Stimulated activated CD8-positive, alpha-beta memory T cell treated with anti-CD3 and anti-CD28 coated beads, Interleukin-15, amount 100 ng/mL, for 24 hours (primary cell): ENCODE measurements at regions not wholly inside any gene's neighbourhood (a gene's known extent, or its start where the extent isn't known, plus 50 kb on each side); places are given as distances from the start of the nearest gene placed in this dataset.

ENCODE experiments used
- DNase-seq: peaks from one replicate; pipeline ENCODE4 v3.0.0-alpha.2; 2020; ENCODE audit warnings: low read depth

GRCh38 chr9:89883401-89884341 is 278.9 kb downstream of the GADD45G start:
- no peak for DNase-seq

GRCh38 chr9:89884356-89885083 is 279.7 kb downstream of the GADD45G start:
- no peak for DNase-seq

- no peak for DNase-seq
These were observed 280.3 kb downstream of the GADD45G start for GRCh38 chr9:89885156-89885555.

- no peak for DNase-seq
These were observed 281.5 kb downstream of the GADD45G start for GRCh38 chr9:89886281-89886700.

GRCh38 chr9:89887286-89887685 is 282.5 kb downstream of the GADD45G start:
- no peak for DNase-seq

GRCh38 chr9:89888233-89888632 is 283.4 kb downstream of the GADD45G start:
- DNase-seq, result no peak

GRCh38 chr9:89888677-89889076 is 283.9 kb downstream of the GADD45G start:
- DNase-seq, result no peak

- DNase-seq, result no peak
These were observed 285.1 kb downstream of the GADD45G start for GRCh38 chr9:89889865-89890264.

GRCh38 chr9:89890326-89890980 is 285.6 kb downstream of the GADD45G start:
- DNase-seq, result no peak

- no peak for DNase-seq
These were observed 286.4 kb downstream of the GADD45G start for GRCh38 chr9:89891221-89891590.

GRCh38 chr9:89891591-89892304 is 286.9 kb downstream of the GADD45G start:
- no peak for DNase-seq

- DNase-seq, result no peak
These were observed 288.1 kb downstream of the GADD45G start for GRCh38 chr9:89892920-89893319.

- DNase-seq, result no peak
These were observed 289.1 kb downstream of the GADD45G start for GRCh38 chr9:89893886-89894285.

GRCh38 chr9:89896806-89897340 is 292.1 kb downstream of the GADD45G start:
- no peak for DNase-seq

- no peak for DNase-seq
These were observed 294.8 kb downstream of the GADD45G start for GRCh38 chr9:89899573-89899972.

GRCh38 chr9:89901920-89902319 is 297.1 kb downstream of the GADD45G start:
- no peak for DNase-seq

- DNase-seq, result no peak
These were observed 297.8 kb downstream of the GADD45G start for GRCh38 chr9:89902450-89903140.

- no peak for DNase-seq
These were observed 298.3 kb downstream of the GADD45G start for GRCh38 chr9:89903141-89903475.

GRCh38 chr9:89905606-89906338 is 301.0 kb downstream of the GADD45G start:
- no peak for DNase-seq
